HCT116 (cell line): ENCODE measurements at regions not wholly inside any gene's neighbourhood (a gene's known extent, or its start where the extent isn't known, plus 50 kb on each side); places are given as distances from the start of the nearest gene placed in this dataset.

Experiments
- CTCF ChIP-seq, 3 experiments: fragments of 200-600 bp in 1 of 3; sonication (generic) in 1 of 3; IDR thresholded peaks in 2 of 3; conservative IDR thresholded peaks in 1 of 3; 2 replicates each; pipeline ENCODE4 v1.5.1; 2012 to 2017; ENCODE audit warnings: low read depth in 2 of 3, low read length in 2 of 3, antibody characterized with exemption in 1 of 3, borderline replicate concordance in 1 of 3, control low read depth in 1 of 3, mild to moderate bottlenecking in 1 of 3, mixed read lengths in 1 of 3, mixed run types in 1 of 3, moderate library complexity in 1 of 3; ENCODE audit not compliant: insufficient read depth in 1 of 3
- MAX ChIP-seq: IDR thresholded peaks from 2 replicates; pipeline ENCODE4 v1.6.1; 2012
- POLR2A ChIP-seq: IDR thresholded peaks from 2 replicates; pipeline ENCODE4 v1.7.0; 2011; ENCODE audit warnings: borderline replicate concordance; ENCODE audit not compliant: insufficient read depth, insufficient read length; ENCODE audit errors: extremely low read depth
- YY1 ChIP-seq: IDR thresholded peaks from 2 replicates; pipeline ENCODE4 v1.6.1; 2011; ENCODE audit warnings: low read length, low read depth, moderate library complexity, mild to moderate bottlenecking; ENCODE audit not compliant: insufficient replicate concordance; ENCODE audit errors: extremely low read depth
- ZFX ChIP-seq: fragments of 450-650 bp; IDR thresholded peaks from 2 replicates; pipeline ENCODE4 v1.6.1; 2017

- TF ChIP-seq POLR2A (no peak), YY1 (no peak), CTCF (IDR thresholded peaks at IDR 0.05 in 2 of 3, conservative IDR thresholded peaks at IDR 0.05 in 1 of 3; ENCODE audit: borderline replicate concordance in 1 of 3, insufficient read depth in 1 of 3, low read depth in 2 of 3, low read length in 2 of 3) (no peak), MAX (no peak), ZFX (no peak)
Measured at GRCh38 chr15:96158938-96159337, 171.6 kb upstream of the NR2F2 start.
